ENCODE measurements at regions not wholly inside any gene's neighbourhood (a gene's known extent, or its start where the extent isn't known, plus 50 kb on each side); places are given as distances from the start of the nearest gene placed in this dataset.
"Not testable (repeated sequence)": the region's sequence is repeated elsewhere in the genome, so short reads cannot be mapped to it uniquely, and the experiment has no call there.

DNA sequence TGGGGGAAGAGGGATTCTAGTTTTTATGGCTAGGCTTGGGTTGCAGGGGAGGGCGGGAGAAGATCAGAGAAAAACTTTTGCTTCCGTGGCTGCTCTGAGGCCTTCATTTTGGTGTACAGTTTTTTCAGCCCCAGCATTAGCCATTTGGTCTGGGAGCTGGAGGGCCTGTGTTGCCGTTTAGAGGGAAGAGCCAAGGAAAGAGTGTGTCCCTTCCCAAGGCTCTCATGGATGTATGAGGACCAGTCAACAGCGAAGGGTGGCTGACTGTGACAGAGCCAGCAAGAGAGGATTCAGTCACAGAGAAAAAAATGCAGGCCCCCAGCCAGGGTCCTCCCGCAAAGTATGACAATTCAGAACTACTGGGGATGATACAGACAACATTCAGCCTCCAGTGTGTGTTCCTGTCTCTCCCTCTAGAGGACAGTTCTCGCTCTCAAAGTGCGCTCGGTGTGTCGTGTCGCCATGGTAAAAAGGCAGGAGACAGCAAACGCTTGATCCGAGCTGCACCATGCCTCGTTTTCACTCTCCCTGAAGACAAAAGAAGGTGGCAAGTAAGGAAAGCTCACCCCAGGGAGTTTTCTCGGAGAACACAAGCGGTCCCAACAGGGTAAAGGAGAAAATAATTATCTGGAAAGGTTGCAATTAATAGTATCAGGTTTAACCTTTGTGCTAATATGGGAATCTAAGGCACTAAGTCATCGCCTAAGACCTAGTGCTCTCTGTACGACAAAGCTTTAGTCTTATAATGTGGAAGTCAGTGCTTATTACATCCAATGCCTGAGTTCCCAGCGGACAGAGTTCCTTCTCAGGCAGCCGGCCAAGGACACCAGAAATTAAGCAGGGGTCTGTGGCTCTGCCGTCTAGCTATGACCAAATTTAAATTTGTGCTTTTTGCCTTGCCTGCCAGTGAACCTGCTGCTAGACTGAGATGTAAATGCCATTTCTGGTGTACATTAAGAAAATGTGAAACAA, 157.3 kb upstream of the PLXNC1 start:
- no peak for DNase-seq
- Mint-ChIP-seq H3K4me1 (no peaks in the 10 kb centered on the region), H3K27ac (no peak overlapping the region), H3K36me3 (peaks cover 2% of the 10 kb centered on the region), H3K9me3 (no peaks in the 10 kb centered on the region), H3K4me3 (no peak overlapping the region), H3K27me3 (no peaks in the 10 kb centered on the region)
- POLR2A ChIA-PET = no interaction called here
- no peak for ATAC-seq (ENCODE audit: low read depth)

GRCh38 chr12:93991829-93992461, 156.4 kb upstream of the PLXNC1 start:
- ATAC-seq (ENCODE audit: low read depth) (no peak), DNase-seq (no peak)
- no peaks in the 10 kb centered on the region for H3K27me3 Mint-ChIP-seq
- H3K36me3 Mint-ChIP-seq = no peaks in the 10 kb centered on the region
- no peak overlapping the region for H3K27ac Mint-ChIP-seq
- no peak overlapping the region for H3K4me3 Mint-ChIP-seq
- POLR2A ChIA-PET = no interaction called here
- H3K4me1 Mint-ChIP-seq = no peaks in the 10 kb centered on the region
- H3K9me3 Mint-ChIP-seq = peaks cover 1% of the 10 kb centered on the region

DNA sequence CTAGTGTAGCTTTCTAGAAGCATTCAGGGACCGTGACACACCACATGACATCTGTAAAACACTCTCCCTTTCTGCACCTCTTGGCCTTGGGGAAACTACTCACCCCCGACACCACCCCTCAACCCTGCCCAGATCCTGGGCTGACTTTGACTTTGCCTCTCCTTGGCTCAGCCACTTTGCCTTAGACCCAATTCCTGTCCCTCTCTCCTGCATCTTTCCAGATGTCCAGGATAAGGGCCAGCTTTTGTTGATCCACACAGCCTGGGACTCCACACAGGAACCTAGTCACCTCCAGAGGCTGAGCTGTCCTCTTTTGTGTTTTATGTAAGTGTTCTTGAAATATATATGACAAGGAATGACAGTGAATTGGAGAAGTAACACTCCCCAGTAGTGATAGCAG, 153.7 kb upstream of the PLXNC1 start:
- DNase-seq (no peak), ATAC-seq (ENCODE audit: low read depth) (no peak)
- Mint-ChIP-seq H3K4me3 (no peak overlapping the region), H3K27me3 (peaks cover 5% of the 10 kb centered on the region), H3K9me3 (peaks cover 6% of the 10 kb centered on the region), H3K36me3 (no peaks in the 10 kb centered on the region), H3K27ac (no peak overlapping the region), H3K4me1 (no peaks in the 10 kb centered on the region)
- POLR2A ChIA-PET = no interaction called here

- H3K4me3 Mint-ChIP-seq = no peak overlapping the region
- POLR2A ChIA-PET = no interaction called here
- ATAC-seq (ENCODE audit: low read depth) (no peak), DNase-seq (no peak)
- H3K27ac Mint-ChIP-seq = no peak overlapping the region
- H3K4me1 Mint-ChIP-seq = no peaks in the 10 kb centered on the region
- H3K9me3 Mint-ChIP-seq = peaks cover 6% of the 10 kb centered on the region
- H3K27me3 Mint-ChIP-seq = peaks cover 7% of the 10 kb centered on the region
- H3K36me3 Mint-ChIP-seq = no peaks in the 10 kb centered on the region
Observed at GRCh38 chr12:93996321-93996720, 152.1 kb upstream of the PLXNC1 start.

DNA sequence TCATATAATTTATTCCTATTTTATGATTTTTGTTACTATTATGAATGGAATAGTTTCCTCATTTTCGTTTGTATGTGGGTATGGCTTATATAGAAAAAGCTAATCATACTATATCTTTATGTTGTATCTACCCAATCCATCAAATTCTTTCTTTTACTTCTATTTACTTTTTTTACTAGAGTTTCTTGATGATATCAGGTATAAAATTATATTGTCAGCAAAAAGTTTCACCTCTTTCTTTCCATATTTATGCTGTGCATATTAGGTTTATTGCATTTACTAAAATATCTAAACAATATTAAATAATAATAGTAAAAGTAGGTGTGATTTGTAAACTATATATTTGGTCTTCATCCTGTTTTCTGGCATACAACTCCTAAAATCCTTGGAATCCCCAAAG, 146.7 kb upstream of the PLXNC1 start:
- peaks cover 7% of the 10 kb centered on the region for H3K36me3 Mint-ChIP-seq

GRCh38 chr12:94002925-94003324, 145.5 kb upstream of the PLXNC1 start:
- H3K36me3 Mint-ChIP-seq; H3K4me1 Mint-ChIP-seq; POLR2A ChIA-PET; ATAC-seq (ENCODE audit: low read depth); H3K4me3 Mint-ChIP-seq; DNase-seq; H3K27ac Mint-ChIP-seq; H3K27me3 Mint-ChIP-seq: not testable (repeated sequence)
- peaks cover 21% of the 10 kb centered on the region for H3K9me3 Mint-ChIP-seq

More for the DNA sequence above, 146.7 kb upstream of the PLXNC1 start:
- POLR2A ChIA-PET = no interaction called here
- Mint-ChIP-seq H3K9me3 (peaks cover 22% of the 10 kb centered on the region), H3K4me1 (peaks cover 4% of the 10 kb centered on the region), H3K27me3 (peaks cover 8% of the 10 kb centered on the region), H3K4me3 (no peak overlapping the region), H3K27ac (no peak overlapping the region)
- DNase-seq (no peak), ATAC-seq (ENCODE audit: low read depth) (no peak)

- DNase-seq = peak; percentile 43
- not testable (repeated sequence) for ATAC-seq (ENCODE audit: low read depth); H3K27ac Mint-ChIP-seq; H3K4me1 Mint-ChIP-seq; H3K27me3 Mint-ChIP-seq; H3K36me3 Mint-ChIP-seq; H3K4me3 Mint-ChIP-seq
- POLR2A ChIA-PET = interaction anchor here (0.9 kb wide), 1 partner anchor 25 kb away, joined by 4 read pairs; no protein-coding TSS in a partner anchor
- H3K9me3 Mint-ChIP-seq = peaks cover 19% of the 10 kb centered on the region
Observed at GRCh38 chr12:94007833-94008232, 140.5 kb upstream of the PLXNC1 start.

DNA sequence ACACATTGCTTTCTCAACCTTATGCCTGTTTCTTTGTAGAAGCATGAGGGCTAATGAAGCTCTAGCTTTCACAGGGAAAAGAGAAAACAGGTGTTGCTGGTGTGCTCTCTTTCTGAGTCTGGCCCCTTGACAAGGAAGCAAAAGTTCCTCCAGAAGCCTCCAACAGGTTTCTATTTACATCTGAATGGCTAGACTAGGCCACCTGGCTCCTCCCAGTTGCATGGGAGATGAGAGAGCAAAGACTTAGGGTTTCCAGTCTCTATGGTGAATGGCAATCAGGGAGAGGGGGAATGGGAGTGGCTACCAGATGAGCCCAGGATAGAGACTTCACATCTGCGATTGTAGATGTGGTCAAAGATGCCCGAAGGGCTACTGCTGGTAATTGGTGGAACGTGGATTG, 138.1 kb upstream of the PLXNC1 start:
- no peak overlapping the region for H3K27ac Mint-ChIP-seq
- peaks cover 8% of the 10 kb centered on the region for H3K9me3 Mint-ChIP-seq
- DNase-seq (no peak), ATAC-seq (ENCODE audit: low read depth) (no peak)
- peaks cover 11% of the 10 kb centered on the region for H3K36me3 Mint-ChIP-seq
- POLR2A ChIA-PET = no interaction called here
- no peaks in the 10 kb centered on the region for H3K27me3 Mint-ChIP-seq
- no peak overlapping the region for H3K4me3 Mint-ChIP-seq
- peaks cover 9% of the 10 kb centered on the region for H3K4me1 Mint-ChIP-seq

DNA sequence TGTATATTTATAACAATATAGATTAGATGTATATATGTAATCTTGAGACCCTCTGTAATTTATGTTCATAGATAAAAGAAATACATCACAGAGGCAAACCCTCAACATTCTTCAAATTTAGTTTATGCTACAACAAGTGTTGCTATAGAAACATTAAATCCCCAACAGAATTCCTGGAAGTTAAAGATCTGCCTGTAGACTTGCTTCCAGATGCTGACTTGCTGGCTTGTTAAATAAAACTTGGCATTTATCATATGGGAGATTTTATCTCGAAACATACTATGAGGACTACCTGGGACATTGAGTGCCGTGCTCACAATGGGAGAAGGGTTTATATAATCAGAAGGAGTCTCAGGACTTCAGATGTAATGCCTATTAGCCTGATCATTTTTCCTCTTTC, 136.3 kb upstream of the PLXNC1 start:
- Mint-ChIP-seq H3K36me3 (peaks cover 14% of the 10 kb centered on the region), H3K27ac (no peak overlapping the region), H3K27me3 (no peaks in the 10 kb centered on the region), H3K4me3 (no peak overlapping the region), H3K4me1 (peaks cover 7% of the 10 kb centered on the region), H3K9me3 (peaks cover 13% of the 10 kb centered on the region)
- DNase-seq (no peak), ATAC-seq (ENCODE audit: low read depth) (no peak)
- POLR2A ChIA-PET = no interaction called here

- POLR2A ChIA-PET = no interaction called here
- ATAC-seq (ENCODE audit: low read depth) (no peak), DNase-seq (no peak)
- Mint-ChIP-seq H3K27me3 (no peaks in the 10 kb centered on the region), H3K27ac (no peak overlapping the region), H3K4me3 (no peak overlapping the region), H3K36me3 (peaks cover 14% of the 10 kb centered on the region), H3K9me3 (peaks cover 13% of the 10 kb centered on the region), H3K4me1 (peaks cover 7% of the 10 kb centered on the region)
Observed at GRCh38 chr12:94012590-94012989, 135.8 kb upstream of the PLXNC1 start.

DNA sequence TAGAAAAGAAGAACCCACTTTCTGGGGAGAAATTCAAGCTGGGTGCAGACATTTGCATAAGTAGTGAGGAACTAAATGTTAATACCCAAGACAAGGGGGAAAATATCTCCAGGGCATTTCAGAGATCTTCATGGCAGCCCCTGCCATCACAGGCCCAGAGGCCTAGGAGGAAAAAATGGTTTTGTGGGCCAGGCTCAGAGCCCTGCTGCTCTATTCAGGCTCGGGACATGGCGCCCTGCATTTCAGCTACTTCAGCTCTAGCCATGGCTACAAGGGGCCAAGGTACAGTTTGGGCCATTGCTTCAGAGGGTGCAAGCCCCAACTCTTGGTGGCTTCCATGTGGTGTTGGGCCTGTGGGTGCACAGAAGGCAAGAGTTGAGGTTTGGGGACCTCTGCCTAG, 131.1 kb upstream of the PLXNC1 start:
- H3K36me3 Mint-ChIP-seq = peaks cover 16% of the 10 kb centered on the region
- POLR2A ChIA-PET; H3K4me1 Mint-ChIP-seq; H3K27me3 Mint-ChIP-seq; H3K4me3 Mint-ChIP-seq; DNase-seq; H3K27ac Mint-ChIP-seq; ATAC-seq (ENCODE audit: low read depth): not testable (repeated sequence)
- peaks cover 27% of the 10 kb centered on the region for H3K9me3 Mint-ChIP-seq

GRCh38 chr12:94020335-94020734, 128.0 kb upstream of the PLXNC1 start:
- Mint-ChIP-seq H3K36me3 (peaks cover 10% of the 10 kb centered on the region), H3K4me3 (no peak overlapping the region), H3K4me1 (no peaks in the 10 kb centered on the region), H3K27me3 (peaks cover 3% of the 10 kb centered on the region), H3K27ac (no peak overlapping the region), H3K9me3 (peaks cover 34% of the 10 kb centered on the region)
- ATAC-seq (ENCODE audit: low read depth) (no peak), DNase-seq (no peak)
- POLR2A ChIA-PET = no interaction called here

DNA sequence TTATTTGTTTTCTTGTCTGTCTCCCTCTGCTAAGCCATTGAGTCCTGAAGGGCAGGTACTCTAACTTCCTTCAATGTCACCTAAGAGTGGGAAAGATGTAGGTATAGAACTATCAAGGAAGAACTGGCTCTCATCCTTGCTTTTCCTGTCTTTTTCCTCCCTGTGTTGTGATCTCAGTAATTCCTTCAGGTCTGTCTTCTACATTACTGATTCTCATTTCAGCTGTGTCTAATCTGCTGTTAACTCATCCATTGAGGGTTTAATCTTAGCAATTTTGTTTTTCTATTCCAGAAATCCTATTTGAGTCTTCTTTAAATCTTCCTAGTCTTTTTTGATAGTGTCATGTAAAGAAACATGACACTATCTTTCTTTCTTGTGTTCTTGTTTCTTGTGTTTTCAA, 124.5 kb upstream of the PLXNC1 start:
- Mint-ChIP-seq H3K4me1 (no peaks in the 10 kb centered on the region), H3K36me3 (peaks cover 1% of the 10 kb centered on the region), H3K9me3 (peaks cover 24% of the 10 kb centered on the region), H3K27me3 (peaks cover 3% of the 10 kb centered on the region), H3K27ac (no peak overlapping the region), H3K4me3 (no peak overlapping the region)
- ATAC-seq (ENCODE audit: low read depth) (no peak), DNase-seq (no peak)
- POLR2A ChIA-PET = no interaction called here

DNA sequence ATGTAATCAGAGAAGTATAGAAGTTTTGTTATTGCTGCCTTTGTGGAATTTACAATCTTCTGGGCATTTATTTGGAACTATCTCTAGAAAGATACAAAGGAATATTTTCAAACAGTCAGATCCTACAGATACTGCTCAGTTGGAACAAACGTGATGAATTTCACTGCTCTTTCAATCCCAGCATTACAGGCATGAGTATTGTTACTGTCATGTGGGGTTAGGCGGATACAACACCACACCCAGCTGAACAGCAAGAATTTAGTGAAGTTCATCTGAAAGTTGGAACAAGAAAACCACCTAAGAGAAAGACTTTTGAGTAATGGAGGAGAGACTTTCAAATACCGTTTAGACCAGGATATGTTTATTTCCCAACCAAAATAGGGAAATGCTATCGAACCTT, 123.3 kb upstream of the PLXNC1 start:
- Mint-ChIP-seq H3K9me3 (peaks cover 20% of the 10 kb centered on the region), H3K36me3 (peaks cover 3% of the 10 kb centered on the region), H3K27ac (no peak overlapping the region), H3K27me3 (peaks cover 3% of the 10 kb centered on the region), H3K4me3 (no peak overlapping the region), H3K4me1 (no peaks in the 10 kb centered on the region)
- DNase-seq = no peak
- no peak for ATAC-seq (ENCODE audit: low read depth)
- POLR2A ChIA-PET = no interaction called here
